AG20443 (cell line): ENCODE measurements at regions not wholly inside any gene's neighbourhood (a gene's known extent, or its start where the extent isn't known, plus 50 kb on each side); places are given as distances from the start of the nearest gene placed in this dataset.
"Not testable (repeated sequence)": the region's sequence is repeated elsewhere in the genome, so short reads cannot be mapped to it uniquely, and the experiment has no call there.

Experiments
- DNase-seq: peaks from one replicate; pipeline ENCODE4 v3.0.0; 2012; ENCODE audit warnings: low spot score, mixed read lengths

- not testable (repeated sequence) for DNase-seq
These were observed 60.3 kb downstream of the GOLGA8K start for GRCh38 chr15:32342772-32343199.

- not testable (repeated sequence) for DNase-seq
These were observed 60.8 kb downstream of the GOLGA8K start for GRCh38 chr15:32342268-32342667.

- not testable (repeated sequence) for DNase-seq
These were observed 61.6 kb downstream of the GOLGA8K start for GRCh38 chr15:32341530-32341929.

GRCh38 chr15:32336804-32337203 is 66.3 kb downstream of the GOLGA8K start:
- DNase-seq: not testable (repeated sequence)

- peak; percentile 0 for DNase-seq
These were observed 79.7 kb downstream of the GOLGA8K start for GRCh38 chr15:32323353-32323752.

GRCh38 chr15:32319247-32319646 is 83.8 kb downstream of the GOLGA8K start:
- DNase-seq: not testable (repeated sequence)

- DNase-seq: not testable (repeated sequence)
These were observed 86.6 kb downstream of the GOLGA8K start for GRCh38 chr15:32316482-32316881.

GRCh38 chr15:32315079-32315939 is 87.8 kb downstream of the GOLGA8K start:
- DNase-seq: not testable (repeated sequence)

GRCh38 chr15:32313446-32314209 is 89.5 kb downstream of the GOLGA8K start:
- DNase-seq: not testable (repeated sequence)

GRCh38 chr15:32312721-32313120 is 90.4 kb downstream of the GOLGA8K start:
- not testable (repeated sequence) for DNase-seq

- not testable (repeated sequence) for DNase-seq
These were observed 95.5 kb downstream of the GOLGA8K start for GRCh38 chr15:32307592-32307991.

GRCh38 chr15:32276200-32276830 is 126.8 kb downstream of the GOLGA8K start:
- DNase-seq: not testable (repeated sequence)

- not testable (repeated sequence) for DNase-seq
These were observed 149.1 kb downstream of the GOLGA8K start for GRCh38 chr15:32253958-32254357.

GRCh38 chr15:32249207-32249606 is 153.9 kb downstream of the GOLGA8K start:
- not testable (repeated sequence) for DNase-seq

- DNase-seq: not testable (repeated sequence)
These were observed 159.4 kb downstream of the GOLGA8K start for GRCh38 chr15:32243727-32244126.

GRCh38 chr15:32242780-32243528 is 160.1 kb downstream of the GOLGA8K start:
- not testable (repeated sequence) for DNase-seq

- DNase-seq: not testable (repeated sequence)
These were observed 175.5 kb downstream of the GOLGA8K start for GRCh38 chr15:32227410-32228114.

- DNase-seq: no peak
These were observed 180.4 kb downstream of the GOLGA8K start for GRCh38 chr15:32222716-32223115.
